ENCODE measurements at regions not wholly inside any gene's neighbourhood (a gene's known extent, or its start where the extent isn't known, plus 50 kb on each side); places are given as distances from the start of the nearest gene placed in this dataset.

GRCh38 chr1:233561708-233562426, 52.0 kb upstream of the KCNK1 start:
- H3K4me3 ChIP-seq: no peak overlapping the region
- no peak for TF ChIP-seq POLR2A (IDR thresholded peaks at IDR 0.05)
- TF ChIP-seq POLR2AphosphoS5 (IDR thresholded peaks at IDR 0.05): no peak
- TF ChIP-seq CTCF (IDR thresholded peaks at IDR 0.05): no peak
- no peak for TF ChIP-seq EP300 (IDR thresholded peaks at IDR 0.05)
- H3K27ac ChIP-seq: no peak overlapping the region
- intact Hi-C loops (cut with DNase I; ENCODE audit: low total_unique reads): no loop called here
- no peaks in the 10 kb centered on the region for H3K36me3 ChIP-seq
- DNase-seq: no peak
- no peaks in the 10 kb centered on the region for H3K4me1 ChIP-seq
- peaks cover 0 to 18% (median 12%) of the 10 kb centered on the region in 4 donors for H3K9me3 ChIP-seq
- no peaks in the 10 kb centered on the region for H3K27me3 ChIP-seq

Small RNAs in the stretch of these regions (small RNA-seq; reads per million reads assigned to genes)
- 0 reads per million in 4 donors for gene RNU4-77P
